Effector memory CD4-positive, alpha-beta T cell (primary cell): ENCODE measurements at regions not wholly inside any gene's neighbourhood (a gene's known extent, or its start where the extent isn't known, plus 50 kb on each side); places are given as distances from the start of the nearest gene placed in this dataset.

Experiments
- DNase-seq, 3 donors: peaks; one replicate each; pipeline ENCODE4 v3.0.0-alpha.2; 2020
- H3K27ac ChIP-seq: 2 replicates; pipeline ENCODE4 v1.7.0; 2013; ENCODE audit warnings: mild to moderate bottlenecking, low read length, moderate library complexity; ENCODE audit not compliant: insufficient read depth, poor library complexity, severe bottlenecking
- H3K27me3 ChIP-seq: replicated peaks from 2 replicates; pipeline ENCODE4 v1.7.0; 2013; ENCODE audit warnings: mild to moderate bottlenecking, low read length; ENCODE audit not compliant: insufficient read depth, control insufficient read depth, poor library complexity, severe bottlenecking
- H3K36me3 ChIP-seq: 2 replicates; pipeline ENCODE4 v1.7.0; 2013; ENCODE audit warnings: mild to moderate bottlenecking, low read length, moderate library complexity; ENCODE audit not compliant: control insufficient read depth, insufficient read depth
- H3K4me1 ChIP-seq: 2 replicates; pipeline ENCODE4 v1.7.0; 2013; ENCODE audit warnings: low read length, mild to moderate bottlenecking; ENCODE audit not compliant: control insufficient read depth, insufficient read depth, poor library complexity, severe bottlenecking
- H3K4me3 ChIP-seq: 2 replicates; pipeline ENCODE4 v1.7.0; 2013; ENCODE audit warnings: low read length, low read depth, mild to moderate bottlenecking; ENCODE audit not compliant: insufficient read depth, poor library complexity, severe bottlenecking
- H3K9me3 ChIP-seq: 2 replicates; pipeline ENCODE4 v1.7.0; 2013; ENCODE audit warnings: mild to moderate bottlenecking, low read length, moderate library complexity; ENCODE audit not compliant: control insufficient read depth

- H3K4me1 ChIP-seq, result peaks cover 22% of the 10 kb centered on the region
- DNase-seq, result no peak
- no peak overlapping the region for H3K27ac ChIP-seq
- peaks cover 4% of the 10 kb centered on the region for H3K9me3 ChIP-seq
- H3K27me3 ChIP-seq, result no peaks in the 10 kb centered on the region
- no peaks in the 10 kb centered on the region for H3K36me3 ChIP-seq
- no peak overlapping the region for H3K4me3 ChIP-seq
These were observed 308.7 kb downstream of the PTEN start for GRCh38 chr10:88172159-88172558.

GRCh38 chr10:88174391-88174790, 311.0 kb downstream of the PTEN start:
- Histone ChIP-seq H3K4me3 (no peak overlapping the region), H3K36me3 (no peaks in the 10 kb centered on the region), H3K27ac (no peak overlapping the region), H3K27me3 (no peaks in the 10 kb centered on the region), H3K4me1 (peaks cover 22% of the 10 kb centered on the region), H3K9me3 (no peaks in the 10 kb centered on the region)
- DNase-seq, result no peak

- Histone ChIP-seq H3K9me3 (no peaks in the 10 kb centered on the region), H3K27me3 (no peaks in the 10 kb centered on the region), H3K36me3 (no peaks in the 10 kb centered on the region), H3K27ac (no peak overlapping the region), H3K4me3 (no peak overlapping the region), H3K4me1 (no peaks in the 10 kb centered on the region)
- DNase-seq, result no peak
These were observed 315.3 kb downstream of the PTEN start for GRCh38 chr10:88178758-88179157.

GRCh38 chr10:88179831-88180230, 316.4 kb downstream of the PTEN start:
- H3K4me1 ChIP-seq, result no peaks in the 10 kb centered on the region
- H3K27me3 ChIP-seq, result no peaks in the 10 kb centered on the region
- no peaks in the 10 kb centered on the region for H3K9me3 ChIP-seq
- H3K27ac ChIP-seq, result no peak overlapping the region
- no peaks in the 10 kb centered on the region for H3K36me3 ChIP-seq
- no peak overlapping the region for H3K4me3 ChIP-seq
- no peak for DNase-seq

GRCh38 chr10:88181902-88182600, 318.6 kb downstream of the PTEN start:
- H3K27ac ChIP-seq, result no peak overlapping the region
- no peak overlapping the region for H3K4me3 ChIP-seq
- H3K4me1 ChIP-seq, result no peaks in the 10 kb centered on the region
- H3K27me3 ChIP-seq, result no peaks in the 10 kb centered on the region
- no peaks in the 10 kb centered on the region for H3K36me3 ChIP-seq
- DNase-seq, result no peak
- H3K9me3 ChIP-seq, result no peaks in the 10 kb centered on the region

GRCh38 chr10:88182601-88182930, 319.1 kb downstream of the PTEN start:
- H3K36me3 ChIP-seq, result no peaks in the 10 kb centered on the region
- H3K4me1 ChIP-seq, result no peaks in the 10 kb centered on the region
- H3K4me3 ChIP-seq, result no peak overlapping the region
- H3K27me3 ChIP-seq, result no peaks in the 10 kb centered on the region
- DNase-seq, result no peak
- no peak overlapping the region for H3K27ac ChIP-seq
- H3K9me3 ChIP-seq, result no peaks in the 10 kb centered on the region

GRCh38 chr10:88184543-88185297, 321.3 kb downstream of the PTEN start:
- no peaks in the 10 kb centered on the region for H3K27me3 ChIP-seq
- no peak overlapping the region for H3K4me3 ChIP-seq
- no peak for DNase-seq
- H3K4me1 ChIP-seq, result no peaks in the 10 kb centered on the region
- H3K27ac ChIP-seq, result no peak overlapping the region
- no peaks in the 10 kb centered on the region for H3K9me3 ChIP-seq
- no peaks in the 10 kb centered on the region for H3K36me3 ChIP-seq

- no peak overlapping the region for H3K27ac ChIP-seq
- DNase-seq, result no peak
These were observed 322.4 kb downstream of the PTEN start for GRCh38 chr10:88185830-88186229.

GRCh38 chr10:88186335-88186734, 322.9 kb downstream of the PTEN start:
- Histone ChIP-seq H3K27ac (no peak overlapping the region), H3K4me1 (no peaks in the 10 kb centered on the region), H3K27me3 (no peaks in the 10 kb centered on the region), H3K9me3 (no peaks in the 10 kb centered on the region), H3K4me3 (no peak overlapping the region), H3K36me3 (no peaks in the 10 kb centered on the region)
- no peak for DNase-seq

More at GRCh38 chr10:88185830-88186229, 322.4 kb downstream of the PTEN start:
- Histone ChIP-seq H3K4me1 (no peaks in the 10 kb centered on the region), H3K36me3 (no peaks in the 10 kb centered on the region), H3K27me3 (no peaks in the 10 kb centered on the region), H3K4me3 (no peak overlapping the region), H3K9me3 (no peaks in the 10 kb centered on the region)

- Histone ChIP-seq H3K27me3 (no peaks in the 10 kb centered on the region), H3K4me1 (no peaks in the 10 kb centered on the region), H3K27ac (no peak overlapping the region), H3K9me3 (no peaks in the 10 kb centered on the region), H3K4me3 (no peak overlapping the region), H3K36me3 (no peaks in the 10 kb centered on the region)
- no peak for DNase-seq
These were observed 324.0 kb downstream of the PTEN start for GRCh38 chr10:88187472-88187871.
